ENCODE measurements at regions not wholly inside any gene's neighbourhood (a gene's known extent, or its start where the extent isn't known, plus 50 kb on each side); places are given as distances from the start of the nearest gene placed in this dataset.

DNA sequence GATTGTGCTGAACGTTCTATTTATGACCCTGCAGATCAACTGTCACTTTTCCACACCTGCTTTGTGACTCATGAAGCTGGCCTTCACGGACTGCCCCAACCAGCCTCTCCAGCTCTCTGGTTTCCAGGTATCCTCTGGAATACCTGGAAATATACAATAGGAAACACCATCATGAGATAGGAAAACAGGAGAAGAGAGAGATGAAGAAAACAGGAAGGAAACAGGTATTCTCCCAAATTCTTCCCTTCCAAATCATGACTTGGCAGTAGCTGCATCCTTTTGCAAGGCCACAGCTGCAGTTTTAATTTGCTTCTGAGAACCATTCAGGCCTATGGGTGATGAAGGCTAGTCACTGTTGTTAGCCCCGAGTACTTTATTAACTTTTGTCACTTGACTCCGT, 909.1 kb downstream of the EPHA3 start:
- TF ChIP-seq, protein P1, sequence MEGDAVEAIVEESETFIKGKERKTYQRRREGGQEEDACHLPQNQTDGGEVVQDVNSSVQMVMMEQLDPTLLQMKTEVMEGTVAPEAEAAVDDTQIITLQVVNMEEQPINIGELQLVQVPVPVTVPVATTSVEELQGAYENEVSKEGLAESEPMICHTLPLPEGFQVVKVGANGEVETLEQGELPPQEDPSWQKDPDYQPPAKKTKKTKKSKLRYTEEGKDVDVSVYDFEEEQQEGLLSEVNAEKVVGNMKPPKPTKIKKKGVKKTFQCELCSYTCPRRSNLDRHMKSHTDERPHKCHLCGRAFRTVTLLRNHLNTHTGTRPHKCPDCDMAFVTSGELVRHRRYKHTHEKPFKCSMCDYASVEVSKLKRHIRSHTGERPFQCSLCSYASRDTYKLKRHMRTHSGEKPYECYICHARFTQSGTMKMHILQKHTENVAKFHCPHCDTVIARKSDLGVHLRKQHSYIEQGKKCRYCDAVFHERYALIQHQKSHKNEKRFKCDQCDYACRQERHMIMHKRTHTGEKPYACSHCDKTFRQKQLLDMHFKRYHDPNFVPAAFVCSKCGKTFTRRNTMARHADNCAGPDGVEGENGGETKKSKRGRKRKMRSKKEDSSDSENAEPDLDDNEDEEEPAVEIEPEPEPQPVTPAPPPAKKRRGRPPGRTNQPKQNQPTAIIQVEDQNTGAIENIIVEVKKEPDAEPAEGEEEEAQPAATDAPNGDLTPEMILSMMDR (IDR thresholded peaks at IDR 0.05), result no peak
- TF ChIP-seq POLR2A (IDR thresholded peaks at IDR 0.05), result no peak
